MM.1S (cell line): ENCODE measurements at regions not wholly inside any gene's neighbourhood (a gene's known extent, or its start where the extent isn't known, plus 50 kb on each side); places are given as distances from the start of the nearest gene placed in this dataset.

Experiments
- DNase-seq: peaks from one replicate; pipeline ENCODE4 v3.0.0-alpha.2; 2015
- H2AFZ ChIP-seq: fragments of 300-600 bp; sonication (generic); 2 replicates; pipeline ENCODE4 v1.6.0; 2016; ENCODE audit warnings: antibody characterized with exemption, low read length
- H3F3A ChIP-seq: fragments of 300-600 bp; sonication (generic); 2 replicates; pipeline ENCODE4 v1.6.1; 2016; ENCODE audit warnings: mild to moderate bottlenecking, antibody characterized with exemption, low read length, moderate library complexity, mixed read lengths; ENCODE audit not compliant: insufficient read depth
- H3K27ac ChIP-seq: fragments of 300-600 bp; sonication (generic); 2 replicates; pipeline ENCODE4 v1.5.1; 2016; ENCODE audit warnings: mild to moderate bottlenecking, low read length
- H3K27me3 ChIP-seq: fragments of 300-600 bp; sonication (generic); replicated peaks from 2 replicates; pipeline ENCODE4 v1.6.0; 2016; ENCODE audit warnings: low read length; ENCODE audit not compliant: insufficient read depth
- H3K36me3 ChIP-seq: fragments of 300-600 bp; sonication (generic); replicated peaks from 2 replicates; pipeline ENCODE4 v1.6.1; 2016; ENCODE audit warnings: mild to moderate bottlenecking, low read length, mixed read lengths; ENCODE audit not compliant: insufficient read depth
- H3K4me1 ChIP-seq: fragments of 300-600 bp; sonication (generic); 2 replicates; pipeline ENCODE4 v1.6.1; 2016; ENCODE audit warnings: low read length, mixed read lengths
- H3K4me2 ChIP-seq: fragments of 300-600 bp; sonication (generic); 2 replicates; pipeline ENCODE4 v1.6.0; 2016; ENCODE audit warnings: low read depth, low read length
- H3K4me3 ChIP-seq: fragments of 300-600 bp; sonication (generic); 2 replicates; pipeline ENCODE4 v1.5.1; 2016; ENCODE audit warnings: low read length, mixed read lengths
- H3K79me2 ChIP-seq: fragments of 300-600 bp; sonication (generic); 2 replicates; pipeline ENCODE4 v1.6.1; 2016; ENCODE audit warnings: mixed run types, low read length, mixed read lengths
- H3K9ac ChIP-seq: fragments of 300-600 bp; sonication (generic); 2 replicates; pipeline ENCODE4 v1.6.1; 2016; ENCODE audit warnings: low read length, mixed read lengths
- H3K9me2 ChIP-seq: fragments of 300-600 bp; sonication (generic); replicated peaks from 2 replicates; pipeline ENCODE4 v1.6.1; 2016; ENCODE audit warnings: mild to moderate bottlenecking, low read length, mixed read lengths; ENCODE audit not compliant: insufficient read depth
- H3K9me3 ChIP-seq: fragments of 300-600 bp; sonication (generic); replicated peaks from 2 replicates; pipeline ENCODE4 v1.6.1; 2016; ENCODE audit warnings: mild to moderate bottlenecking, low read length, mixed read lengths; ENCODE audit not compliant: insufficient read depth
- H4K20me1 ChIP-seq: fragments of 300-600 bp; sonication (generic); 2 replicates; pipeline ENCODE4 v1.6.1; 2016; ENCODE audit warnings: mild to moderate bottlenecking, low read length, moderate library complexity, mixed read lengths; ENCODE audit not compliant: insufficient read depth
- CTCF ChIP-seq: fragments of 300-600 bp; sonication (generic); IDR thresholded peaks from 2 replicates; pipeline ENCODE4 v1.5.1; 2016; ENCODE audit warnings: antibody characterized with exemption, low read length, mixed read lengths
- EZH2 ChIP-seq: fragments of 300-600 bp; sonication (generic); optimal IDR thresholded peaks from 2 replicates; pipeline ENCODE3; 2017; ENCODE audit warnings: low read depth, mild to moderate bottlenecking, antibody characterized with exemption, low read length, mixed read lengths
- EZH2phosphoT487 ChIP-seq: fragments of 300-600 bp; sonication (generic); IDR thresholded peaks from 2 replicates; pipeline ENCODE4 v1.6.1; 2018; ENCODE audit warnings: antibody characterized with exemption, low read length

- no peaks in the 10 kb centered on the region for H4K20me1 ChIP-seq
- no peaks in the 10 kb centered on the region for H3K4me1 ChIP-seq
- H3K9me2 ChIP-seq: no peaks in the 10 kb centered on the region
- H3K27me3 ChIP-seq: no peaks in the 10 kb centered on the region
- no peaks in the 10 kb centered on the region for H3K79me2 ChIP-seq
- H3K9me3 ChIP-seq: no peaks in the 10 kb centered on the region
- H3K4me3 ChIP-seq: no peak overlapping the region
- no peak overlapping the region for H3K27ac ChIP-seq
- no peak overlapping the region for H3K9ac ChIP-seq
- no peak for DNase-seq
- no peaks in the 10 kb centered on the region for H3K36me3 ChIP-seq
- H3F3A ChIP-seq: no peaks in the 10 kb centered on the region
- H3K4me2 ChIP-seq: no peak overlapping the region
- H2AFZ ChIP-seq: no peak overlapping the region
- TF ChIP-seq EZH2phosphoT487 (no peak), CTCF (no peak), EZH2 (no peak)
Observed at GRCh38 chr12:126191031-126191891, 1126.0 kb downstream of the AACS start.

- no peak overlapping the region for H2AFZ ChIP-seq
Observed at GRCh38 chr12:126191949-126192348, 1126.7 kb downstream of the AACS start.

GRCh38 chr12:126193190-126193589, 1128.0 kb downstream of the AACS start:
- Histone ChIP-seq H2AFZ (no peak overlapping the region), H3K79me2 (no peaks in the 10 kb centered on the region), H3K36me3 (no peaks in the 10 kb centered on the region), H3K9ac (no peak overlapping the region), H3F3A (no peaks in the 10 kb centered on the region), H4K20me1 (no peaks in the 10 kb centered on the region), H3K4me1 (no peaks in the 10 kb centered on the region), H3K27me3 (no peaks in the 10 kb centered on the region), H3K9me2 (no peaks in the 10 kb centered on the region), H3K9me3 (no peaks in the 10 kb centered on the region), H3K4me3 (no peak overlapping the region), H3K27ac (no peak overlapping the region), H3K4me2 (no peak overlapping the region)
- no peak for DNase-seq
- no peak for TF ChIP-seq CTCF
- TF ChIP-seq EZH2: no peak
- TF ChIP-seq EZH2phosphoT487: no peak

More at GRCh38 chr12:126191949-126192348, 1126.7 kb downstream of the AACS start:
- no peaks in the 10 kb centered on the region for H3F3A ChIP-seq
- no peak for TF ChIP-seq CTCF
- no peak for TF ChIP-seq EZH2
- no peak for TF ChIP-seq EZH2phosphoT487
- H3K27me3 ChIP-seq: no peaks in the 10 kb centered on the region
- no peak overlapping the region for H3K4me3 ChIP-seq
- H3K36me3 ChIP-seq: no peaks in the 10 kb centered on the region
- no peaks in the 10 kb centered on the region for H3K4me1 ChIP-seq
- H3K9me3 ChIP-seq: no peaks in the 10 kb centered on the region
- no peaks in the 10 kb centered on the region for H4K20me1 ChIP-seq
- no peaks in the 10 kb centered on the region for H3K9me2 ChIP-seq
- H3K79me2 ChIP-seq: no peaks in the 10 kb centered on the region
- no peak overlapping the region for H3K4me2 ChIP-seq
- H3K9ac ChIP-seq: no peak overlapping the region
- H3K27ac ChIP-seq: no peak overlapping the region
- DNase-seq: no peak
